OCI-LY3 (cell line): ENCODE measurements at regions not wholly inside any gene's neighbourhood (a gene's known extent, or its start where the extent isn't known, plus 50 kb on each side); places are given as distances from the start of the nearest gene placed in this dataset.
"Not testable (repeated sequence)": the region's sequence is repeated elsewhere in the genome, so short reads cannot be mapped to it uniquely, and the experiment has no call there.

Source experiments
- EZH2phosphoT487 ChIP-seq: fragments of 200-600 bp; shearing (Covaris generic); IDR thresholded peaks from 2 replicates; pipeline ENCODE4 v1.6.1; 2018; ENCODE audit warnings: antibody characterized with exemption, mixed run types, low read depth
- TF ChIP-seq, protein P1 (sequence below): fragments of 200-600, 300-600 bp; sonication (generic); IDR thresholded peaks from 2 replicates; pipeline ENCODE4 v1.5.1; 2014; ENCODE audit warnings: antibody characterized with exemption, low read length, low read depth

- TF ChIP-seq, protein P1, sequence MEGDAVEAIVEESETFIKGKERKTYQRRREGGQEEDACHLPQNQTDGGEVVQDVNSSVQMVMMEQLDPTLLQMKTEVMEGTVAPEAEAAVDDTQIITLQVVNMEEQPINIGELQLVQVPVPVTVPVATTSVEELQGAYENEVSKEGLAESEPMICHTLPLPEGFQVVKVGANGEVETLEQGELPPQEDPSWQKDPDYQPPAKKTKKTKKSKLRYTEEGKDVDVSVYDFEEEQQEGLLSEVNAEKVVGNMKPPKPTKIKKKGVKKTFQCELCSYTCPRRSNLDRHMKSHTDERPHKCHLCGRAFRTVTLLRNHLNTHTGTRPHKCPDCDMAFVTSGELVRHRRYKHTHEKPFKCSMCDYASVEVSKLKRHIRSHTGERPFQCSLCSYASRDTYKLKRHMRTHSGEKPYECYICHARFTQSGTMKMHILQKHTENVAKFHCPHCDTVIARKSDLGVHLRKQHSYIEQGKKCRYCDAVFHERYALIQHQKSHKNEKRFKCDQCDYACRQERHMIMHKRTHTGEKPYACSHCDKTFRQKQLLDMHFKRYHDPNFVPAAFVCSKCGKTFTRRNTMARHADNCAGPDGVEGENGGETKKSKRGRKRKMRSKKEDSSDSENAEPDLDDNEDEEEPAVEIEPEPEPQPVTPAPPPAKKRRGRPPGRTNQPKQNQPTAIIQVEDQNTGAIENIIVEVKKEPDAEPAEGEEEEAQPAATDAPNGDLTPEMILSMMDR = not testable (repeated sequence)
- not testable (repeated sequence) for TF ChIP-seq EZH2phosphoT487
Measured at GRCh38 chr12:16998538-16998937, 392.6 kb upstream of the LMO3 start.
